H1 (cell line): ENCODE measurements at regions not wholly inside any gene's neighbourhood (a gene's known extent, or its start where the extent isn't known, plus 50 kb on each side); places are given as distances from the start of the nearest gene placed in this dataset.

Source experiments
- CTCF ChIA-PET: fragments of 300-600 bp; sonication (Branson Sonifier 250); formaldehyde crosslinking; loops from one replicate; lab custom pipeline; 2021; ENCODE audit not compliant: partially characterized antibody; lab: Charles Lee
- POLR2A ChIA-PET: fragments of 300-600 bp; sonication (Branson Sonifier 250); formaldehyde crosslinking; loops from one replicate; lab custom pipeline; 2021; ENCODE audit warnings: inconsistent platforms; ENCODE audit not compliant: partially characterized antibody; lab: Charles Lee
- DNase-seq, 2 experiments: peaks; one replicate each; pipeline versions ENCODE4 v3.0.0 to v3.0.0-alpha.2; 2010 to 2022; ENCODE audit warnings: low spot score in 2 of 2, low read depth in 1 of 2, mixed read lengths in 1 of 2
- FAIRE-seq: peaks from 2 replicates; lab custom pipeline; 2011; peaks lifted over from hg19 to GRCh38; lab: Jason Lieb, UNC
- H2AFZ ChIP-seq: 2 replicates; pipeline ENCODE4 v1.8.1; 2012; ENCODE audit warnings: low read length, inconsistent platforms
- H2AK5ac ChIP-seq: 2 replicates; pipeline ENCODE4 v1.6.1; 2013; ENCODE audit warnings: low read depth, low read length
- H2BK120ac ChIP-seq: replicated peaks from 2 replicates; pipeline ENCODE3; 2013; ENCODE audit warnings: low read depth, low read length, inconsistent platforms
- H2BK12ac ChIP-seq: 2 replicates; pipeline ENCODE4 v1.6.1; 2013; ENCODE audit warnings: low read depth, low read length
- H2BK15ac ChIP-seq: 2 replicates; pipeline ENCODE4 v1.6.1; 2013; ENCODE audit warnings: low read length
- H2BK20ac ChIP-seq: 2 replicates; pipeline ENCODE4 v1.6.1; 2013; ENCODE audit warnings: low read length
- H2BK5ac ChIP-seq: 2 replicates; pipeline ENCODE4 v1.6.1; 2013; ENCODE audit warnings: low read depth, low read length
- H3K14ac ChIP-seq: 2 replicates; pipeline ENCODE4 v1.6.1; 2013; ENCODE audit warnings: inconsistent platforms; ENCODE audit not compliant: insufficient read length
- H3K18ac ChIP-seq: 2 replicates; pipeline ENCODE4 v1.6.1; 2013; ENCODE audit warnings: low read length; ENCODE audit errors: extremely low read depth
- H3K23ac ChIP-seq: 2 replicates; pipeline ENCODE4 v1.6.1; 2013; ENCODE audit warnings: inconsistent platforms; ENCODE audit not compliant: insufficient read length
- H3K23me2 ChIP-seq: 2 replicates; pipeline ENCODE4 v1.6.1; 2013; ENCODE audit warnings: low read depth, low read length
- H3K27ac ChIP-seq: 2 replicates; pipeline ENCODE4 v1.6.1; 2011; ENCODE audit warnings: low read depth, low read length, inconsistent platforms
- H3K27me3 ChIP-seq, 4 experiments: replicated peaks in 1 of 4; 1 replicate in 1 of 4; 2 replicates in 3 of 4; pipeline versions ENCODE4 v1.6.1 to v1.8.1; 2011 to 2013; ENCODE audit warnings: low read length in 3 of 4, mild to moderate bottlenecking in 3 of 4, inconsistent platforms in 2 of 4, mixed read lengths in 2 of 4, moderate library complexity in 1 of 4; ENCODE audit not compliant: control insufficient read depth in 3 of 4, insufficient read depth in 3 of 4; ENCODE audit errors: extremely low read depth in 1 of 4
- H3K36me3 ChIP-seq, 4 experiments: 2 replicates each; pipeline versions ENCODE4 v1.6.1 to v1.8.1; 2011 to 2013; ENCODE audit warnings: mild to moderate bottlenecking in 4 of 4, low read length in 3 of 4, moderate library complexity in 2 of 4, control low read depth in 1 of 4, inconsistent platforms in 1 of 4; ENCODE audit not compliant: insufficient read depth in 4 of 4, control insufficient read depth in 2 of 4
- H3K4ac ChIP-seq: replicated peaks from 2 replicates; pipeline ENCODE3; 2013; ENCODE audit warnings: low read length, low read depth, mixed read lengths, inconsistent platforms; ENCODE audit not compliant: insufficient read length
- H3K4me1 ChIP-seq, 4 experiments: replicated peaks in 1 of 4; 1 replicate in 1 of 4; 2 replicates in 3 of 4; pipeline versions ENCODE4 v1.6.1 to v1.8.1; 2011 to 2013; ENCODE audit warnings: low read length in 3 of 4, inconsistent platforms in 2 of 4, mixed read lengths in 1 of 4; ENCODE audit not compliant: insufficient read depth in 4 of 4, control insufficient read depth in 3 of 4
- H3K4me2 ChIP-seq, 2 experiments: 2 replicates each; pipeline versions ENCODE4 v1.6.1 to v1.8.1; 2011 to 2013; ENCODE audit warnings: low read depth in 2 of 2, low read length in 2 of 2, control low read depth in 1 of 2, inconsistent platforms in 1 of 2, mild to moderate bottlenecking in 1 of 2; ENCODE audit not compliant: insufficient read depth in 1 of 2
- H3K4me3 ChIP-seq, 4 experiments: fragments of 200-600, 300-600 bp in 1 of 4; sonication (generic), shearing (Covaris generic), sonication (Bioruptor Twin) in 1 of 4; 2 replicates each; pipeline versions ENCODE4 v1.5.1 to v1.8.1; 2011 to 2016; ENCODE audit warnings: low read length in 4 of 4, low read depth in 3 of 4, control low read depth in 2 of 4, inconsistent platforms in 2 of 4, mild to moderate bottlenecking in 2 of 4, mixed read lengths in 1 of 4, moderate library complexity in 1 of 4; ENCODE audit not compliant: insufficient read depth in 2 of 4; ENCODE audit errors: extremely low read depth in 1 of 4
- H3K56ac ChIP-seq: replicated peaks from 2 replicates; pipeline ENCODE3; 2013; ENCODE audit warnings: low read depth, mild to moderate bottlenecking, mixed read lengths, low read length, inconsistent platforms; ENCODE audit not compliant: insufficient read length
- H3K79me1 ChIP-seq: 2 replicates; pipeline ENCODE4 v1.6.1; 2013; ENCODE audit warnings: low read depth, low read length, control low read depth
- H3K79me2 ChIP-seq, 2 experiments: 2 replicates each; pipeline versions ENCODE4 v1.6.1 to v1.8.1; 2012 to 2013; ENCODE audit warnings: low read length in 2 of 2, mild to moderate bottlenecking in 2 of 2, inconsistent platforms in 1 of 2; ENCODE audit not compliant: insufficient read depth in 2 of 2, control insufficient read depth in 1 of 2
- H3K9ac ChIP-seq, 4 experiments: replicated peaks in 1 of 4; 1 replicate in 1 of 4; 2 replicates in 3 of 4; pipeline versions ENCODE4 v1.6.1 to v1.8.1; 2011 to 2013; ENCODE audit warnings: low read depth in 3 of 4, low read length in 3 of 4, control low read depth in 2 of 4, mild to moderate bottlenecking in 2 of 4, moderate library complexity in 2 of 4, inconsistent platforms in 1 of 4; ENCODE audit errors: extremely low read depth in 1 of 4
- H3K9me3 ChIP-seq, 2 experiments: 2 replicates each; pipeline versions ENCODE4 v1.6.1 to v1.8.1; 2012 to 2013; ENCODE audit warnings: mild to moderate bottlenecking in 2 of 2, moderate library complexity in 2 of 2, control low read depth in 1 of 2, inconsistent platforms in 1 of 2, low read depth in 1 of 2, low read length in 1 of 2, mixed read lengths in 1 of 2; ENCODE audit not compliant: insufficient read depth in 2 of 2
- H4K20me1 ChIP-seq, 2 experiments: replicated peaks in 1 of 2; 2 replicates each; pipeline versions ENCODE3 to v1.8.1; 2011 to 2013; ENCODE audit warnings: inconsistent platforms in 2 of 2, low read length in 2 of 2, mild to moderate bottlenecking in 1 of 2; ENCODE audit not compliant: insufficient read depth in 2 of 2, control insufficient read depth in 1 of 2
- H4K5ac ChIP-seq: 2 replicates; pipeline ENCODE4 v1.6.1; 2013; ENCODE audit warnings: low read length, low read depth, mixed read lengths, inconsistent platforms; ENCODE audit not compliant: insufficient read length
- H4K8ac ChIP-seq: 2 replicates; pipeline ENCODE4 v1.8.0; 2013; ENCODE audit warnings: mild to moderate bottlenecking, moderate library complexity, low read length, inconsistent platforms; ENCODE audit not compliant: insufficient read depth; ENCODE audit errors: extremely low read depth
- H4K91ac ChIP-seq: replicated peaks from 2 replicates; pipeline ENCODE3; 2013; ENCODE audit warnings: low read length, mixed read lengths, inconsistent platforms; ENCODE audit not compliant: insufficient read length
- TCF12 ChIP-seq: IDR thresholded peaks from 2 replicates; pipeline ENCODE4 v1.6.1; 2011; ENCODE audit warnings: low read depth, mild to moderate bottlenecking, low read length
- WGBS, 2 experiments: shearing (Covaris generic) in 1 of 2; methylation state at CpG; one replicate each; pipeline versions ENCODE4 v1.1.6 to v1.1.7; 2013 to 2015; ENCODE audit warnings: low lambda C conversion rate in 2 of 2, mixed read lengths in 2 of 2, inconsistent platforms in 1 of 2, low coverage in 1 of 2, missing lambda C conversion rate in 1 of 2; ENCODE audit not compliant: insufficient replicate concordance in 2 of 2, insufficient coverage in 1 of 2, insufficient read length in 1 of 2; ENCODE audit errors: extremely low coverage in 1 of 2, missing lambda C conversion rate in 1 of 2; 5-methylcytosine and 5-hydroxymethylcytosine counted together
- TF ChIP-seq, protein P1 (sequence below): IDR thresholded peaks from 2 replicates; pipeline ENCODE4 v1.6.1; 2011; ENCODE audit warnings: low read length, improper control_type of control experiment
- TF ChIP-seq, protein P2 (sequence below): IDR thresholded peaks from 2 replicates; pipeline ENCODE4 v1.6.1; 2012; ENCODE audit warnings: inconsistent platforms

DNA sequence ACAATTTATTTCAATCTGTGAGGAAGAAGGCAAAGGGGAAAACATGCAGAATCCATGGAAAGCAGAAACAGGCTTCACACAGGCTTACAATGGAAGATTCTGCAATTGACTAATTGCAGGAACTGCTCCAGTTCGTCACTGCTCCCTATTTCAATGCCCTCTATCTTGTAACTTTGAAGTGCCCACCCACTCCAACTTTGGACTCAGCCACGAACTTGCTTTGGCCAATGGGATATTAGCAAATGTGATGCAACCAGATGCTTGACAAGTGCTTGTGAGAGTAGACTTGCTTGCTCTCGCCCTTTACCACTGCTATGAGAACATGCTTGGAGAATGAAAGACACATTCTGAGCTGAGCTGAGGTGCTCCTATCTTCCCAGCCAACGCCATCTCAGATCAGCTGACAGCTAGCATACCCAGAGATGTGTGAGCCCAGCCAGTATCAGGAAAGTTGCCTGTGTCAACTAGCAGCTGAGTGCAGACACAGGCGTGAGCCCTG lies 105.7 kb upstream of the PTCHD1 start:
- no peak overlapping the region for H2BK12ac ChIP-seq
- H3K14ac ChIP-seq, result no peak overlapping the region
- FAIRE-seq, result peak; percentile 87
- no peak overlapping the region for H3K56ac ChIP-seq
- no peak overlapping the region for H4K5ac ChIP-seq
- no peak overlapping the region for H3K9ac ChIP-seq
- peaks cover 0 to 3% (median 0%) of the 10 kb centered on the region in 4 experiments; a peak in 1 of 7 replicates for H3K4me1 ChIP-seq
- no peak for TF ChIP-seq TCF12
- TF ChIP-seq, protein P1, sequence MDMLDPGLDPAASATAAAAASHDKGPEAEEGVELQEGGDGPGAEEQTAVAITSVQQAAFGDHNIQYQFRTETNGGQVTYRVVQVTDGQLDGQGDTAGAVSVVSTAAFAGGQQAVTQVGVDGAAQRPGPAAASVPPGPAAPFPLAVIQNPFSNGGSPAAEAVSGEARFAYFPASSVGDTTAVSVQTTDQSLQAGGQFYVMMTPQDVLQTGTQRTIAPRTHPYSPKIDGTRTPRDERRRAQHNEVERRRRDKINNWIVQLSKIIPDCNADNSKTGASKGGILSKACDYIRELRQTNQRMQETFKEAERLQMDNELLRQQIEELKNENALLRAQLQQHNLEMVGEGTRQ, result no peak
- TF ChIP-seq, protein P2, sequence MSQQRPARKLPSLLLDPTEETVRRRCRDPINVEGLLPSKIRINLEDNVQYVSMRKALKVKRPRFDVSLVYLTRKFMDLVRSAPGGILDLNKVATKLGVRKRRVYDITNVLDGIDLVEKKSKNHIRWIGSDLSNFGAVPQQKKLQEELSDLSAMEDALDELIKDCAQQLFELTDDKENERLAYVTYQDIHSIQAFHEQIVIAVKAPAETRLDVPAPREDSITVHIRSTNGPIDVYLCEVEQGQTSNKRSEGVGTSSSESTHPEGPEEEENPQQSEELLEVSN, result no peak
- ChIA-PET POLR2A (no interaction called here), CTCF (no interaction called here)
- 67% methylated on average over 4 of the region's 5 CpGs; no CpG with 5 or more reads in 1 of the 2 experiments for WGBS, 2 experiments
- no peak overlapping the region for H3K4ac ChIP-seq
- no peak overlapping the region for H3K4me2 ChIP-seq
- no peak overlapping the region for H3K23ac ChIP-seq
- no peaks in the 10 kb centered on the region for H3K27me3 ChIP-seq
- H2AFZ ChIP-seq, result no peak overlapping the region
- 0 out of 2 replicates have a peak overlapping the region, but pooled peaks have one; percentile 51 for H4K8ac ChIP-seq
- no peak overlapping the region for H2BK20ac ChIP-seq
- no peak overlapping the region for H2AK5ac ChIP-seq
- H4K20me1 ChIP-seq, result no peaks in the 10 kb centered on the region
- H3K9me3 ChIP-seq, result no peaks in the 10 kb centered on the region
- no peak overlapping the region for H2BK15ac ChIP-seq
- H3K79me1 ChIP-seq, result no peaks in the 10 kb centered on the region
- H3K36me3 ChIP-seq, result no peaks in the 10 kb centered on the region
- no peaks in the 10 kb centered on the region; the same call in 1 of the 2 replicates for H3K23me2 ChIP-seq
- no peak overlapping the region for H4K91ac ChIP-seq
- H2BK120ac ChIP-seq, result no peak overlapping the region
- no peak overlapping the region for H2BK5ac ChIP-seq
- no peaks in the 10 kb centered on the region for H3K79me2 ChIP-seq
- no peak overlapping the region for H3K27ac ChIP-seq
- no peak overlapping the region for H3K18ac ChIP-seq
- no peak for DNase-seq
- H3K4me3 ChIP-seq, result no peak overlapping the region
